ENCODE measurements at regions not wholly inside any gene's neighbourhood (a gene's known extent, or its start where the extent isn't known, plus 50 kb on each side); places are given as distances from the start of the nearest gene placed in this dataset.
"Not testable (repeated sequence)": the region's sequence is repeated elsewhere in the genome, so short reads cannot be mapped to it uniquely, and the experiment has no call there.

GRCh38 chr2:167783261-167784083 lies 463.9 kb downstream of the STK39 start:
- TF ChIP-seq CTCF (IDR thresholded peaks at IDR 0.05; ENCODE audit: low read length, missing control alignments), result no peak
- peak; percentile 1 for DNase-seq (ENCODE audit: low read depth)
- no peak overlapping the region for H3K4me3 ChIP-seq (replicated peaks; ENCODE audit: low read depth, low read length)

GRCh38 chr2:167781629-167782028 lies 465.8 kb downstream of the STK39 start:
- not testable (repeated sequence) for DNase-seq (ENCODE audit: low read depth); H3K4me3 ChIP-seq (replicated peaks; ENCODE audit: low read depth, low read length)

- TF ChIP-seq CTCF (IDR thresholded peaks at IDR 0.05; ENCODE audit: low read length, missing control alignments), result no peak
- no peak overlapping the region for H3K4me3 ChIP-seq (replicated peaks; ENCODE audit: low read depth, low read length)
- DNase-seq (ENCODE audit: low read depth), result no peak
Observed at GRCh38 chr2:167776359-167776758, 471.0 kb downstream of the STK39 start.

- no peak for TF ChIP-seq CTCF (IDR thresholded peaks at IDR 0.05; ENCODE audit: low read length, missing control alignments)
- H3K4me3 ChIP-seq (replicated peaks; ENCODE audit: low read depth, low read length), result no peak overlapping the region
- no peak for DNase-seq (ENCODE audit: low read depth)
Observed at GRCh38 chr2:167771628-167772027, 475.8 kb downstream of the STK39 start.

GRCh38 chr2:167769020-167769419 lies 478.4 kb downstream of the STK39 start:
- no peak for TF ChIP-seq CTCF (IDR thresholded peaks at IDR 0.05; ENCODE audit: low read length, missing control alignments)
- H3K4me3 ChIP-seq (replicated peaks; ENCODE audit: low read depth, low read length), result no peak overlapping the region
- DNase-seq (ENCODE audit: low read depth), result no peak

- DNase-seq (ENCODE audit: low read depth), result no peak
- no peak for TF ChIP-seq CTCF (IDR thresholded peaks at IDR 0.05; ENCODE audit: low read length, missing control alignments)
- H3K4me3 ChIP-seq (replicated peaks; ENCODE audit: low read depth, low read length), result no peak overlapping the region
Observed at GRCh38 chr2:167767830-167768229, 479.6 kb downstream of the STK39 start.

GRCh38 chr2:167764772-167765341 lies 482.5 kb downstream of the STK39 start:
- no peak for TF ChIP-seq CTCF (IDR thresholded peaks at IDR 0.05; ENCODE audit: low read length, missing control alignments)
- DNase-seq (ENCODE audit: low read depth), result no peak
- H3K4me3 ChIP-seq (replicated peaks; ENCODE audit: low read depth, low read length), result no peak overlapping the region
